HG03103 (cell line): ENCODE measurements at regions not wholly inside any gene's neighbourhood (a gene's known extent, or its start where the extent isn't known, plus 50 kb on each side); places are given as distances from the start of the nearest gene placed in this dataset.

Experiments
- ATAC-seq: cut with Tn5 transposase; IDR thresholded peaks from one replicate; pipeline ENCODE4 v1.9.1; 2021; ENCODE audit warnings: low read depth; ENCODE audit not compliant: unreplicated experiment

DNA sequence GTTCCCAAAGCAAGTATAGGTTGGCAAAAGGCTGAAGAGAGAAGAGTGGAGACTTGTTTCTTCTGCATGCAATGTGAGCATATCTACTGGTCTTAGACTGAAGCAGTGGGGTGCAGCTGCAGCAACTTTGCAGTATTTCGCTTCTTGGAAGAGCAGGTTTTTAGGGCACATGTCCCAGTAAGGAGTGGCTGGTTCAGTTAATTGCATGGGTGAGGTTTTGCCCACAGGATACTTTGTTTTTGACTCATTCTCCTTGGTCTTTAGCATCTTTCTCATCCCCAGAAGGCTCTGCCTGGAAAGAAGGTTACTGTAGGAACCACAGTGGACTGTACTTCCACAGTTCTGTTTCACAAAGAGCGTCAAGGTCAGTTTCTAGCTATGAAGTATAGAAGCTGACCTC is 68.0 kb upstream of the NR3C2 start:
- no peak for ATAC-seq

DNA sequence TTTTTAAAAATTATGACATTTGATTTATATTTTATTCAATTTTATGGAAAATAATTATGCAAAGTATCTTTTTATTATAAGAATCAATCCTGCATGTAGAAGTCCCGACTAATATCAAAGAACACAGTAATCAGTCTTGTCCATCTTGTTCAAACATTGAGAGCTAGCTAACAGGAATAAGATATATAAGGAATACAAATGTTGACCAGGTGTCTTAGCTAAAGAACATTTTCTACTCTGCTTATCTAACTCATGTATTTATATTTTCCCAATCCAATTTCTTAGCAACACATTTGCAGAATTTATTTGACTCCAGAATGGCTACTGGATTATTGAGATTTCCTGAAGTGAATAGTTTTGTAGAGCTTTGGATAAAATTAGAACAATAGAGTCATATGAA is 61.5 kb upstream of the NR3C2 start:
- ATAC-seq: no peak

DNA sequence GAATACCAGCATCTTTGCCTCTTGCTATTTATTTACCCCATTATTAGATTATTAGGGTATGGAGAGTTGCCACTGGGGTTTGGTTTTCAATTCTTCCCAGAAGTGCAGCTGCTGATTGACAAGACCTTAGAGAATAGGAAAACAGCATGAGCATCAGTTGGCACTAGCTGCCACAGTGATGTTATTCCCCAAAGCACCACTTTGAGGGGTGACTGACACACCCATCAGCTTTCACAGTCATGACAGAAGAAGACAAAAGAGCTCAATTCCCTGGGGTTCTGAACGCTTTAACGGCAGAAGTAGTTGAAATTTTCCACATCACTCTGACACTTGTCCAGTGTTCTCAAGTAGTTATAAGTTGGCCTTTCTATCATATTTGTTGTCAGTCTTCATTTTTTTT is 55.0 kb upstream of the NR3C2 start:
- ATAC-seq: no peak

DNA sequence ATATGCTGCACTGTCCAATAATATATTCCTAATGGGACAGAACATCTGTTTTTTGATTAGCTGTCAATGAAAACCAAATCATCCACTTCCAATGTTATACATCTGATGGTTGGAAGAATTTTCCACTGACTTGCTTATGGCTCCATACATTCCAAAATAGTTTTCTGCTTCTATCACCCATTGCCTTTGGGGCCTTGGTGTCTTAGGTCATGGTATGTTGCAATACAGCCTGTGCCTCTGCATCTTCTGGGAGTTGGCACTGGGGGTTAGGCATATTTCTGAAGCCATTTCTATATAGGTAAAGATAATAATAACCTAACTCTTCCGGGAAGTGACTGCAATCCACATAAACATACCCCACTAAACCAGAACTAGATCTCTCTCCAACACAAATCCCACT is 53.2 kb upstream of the NR3C2 start:
- ATAC-seq: no peak
